ENCODE measurements at regions not wholly inside any gene's neighbourhood (a gene's known extent, or its start where the extent isn't known, plus 50 kb on each side); places are given as distances from the start of the nearest gene placed in this dataset.

- TF ChIP-seq POLR2AphosphoS5 (IDR thresholded peaks at IDR 0.05; ENCODE audit: low read depth, low read length) (no peak), POLR2A (IDR thresholded peaks at IDR 0.05; ENCODE audit: low read depth, low read length) (no peak), TAF1 (IDR thresholded peaks at IDR 0.05; ENCODE audit: low read depth, low read length) (no peak), SPI1 (IDR thresholded peaks at IDR 0.05; ENCODE audit: low read depth, low read length) (no peak), PAX5 (IDR thresholded peaks at IDR 0.05; ENCODE audit: insufficient read depth, low read length, severe bottlenecking) (no peak)
Observed at GRCh38 chr6:67956352-67956751, 678.7 kb upstream of the ADGRB3 start.

Data from GM12891 (cell line).